ENCODE measurements at regions not wholly inside any gene's neighbourhood (a gene's known extent, or its start where the extent isn't known, plus 50 kb on each side); places are given as distances from the start of the nearest gene placed in this dataset.

DNA sequence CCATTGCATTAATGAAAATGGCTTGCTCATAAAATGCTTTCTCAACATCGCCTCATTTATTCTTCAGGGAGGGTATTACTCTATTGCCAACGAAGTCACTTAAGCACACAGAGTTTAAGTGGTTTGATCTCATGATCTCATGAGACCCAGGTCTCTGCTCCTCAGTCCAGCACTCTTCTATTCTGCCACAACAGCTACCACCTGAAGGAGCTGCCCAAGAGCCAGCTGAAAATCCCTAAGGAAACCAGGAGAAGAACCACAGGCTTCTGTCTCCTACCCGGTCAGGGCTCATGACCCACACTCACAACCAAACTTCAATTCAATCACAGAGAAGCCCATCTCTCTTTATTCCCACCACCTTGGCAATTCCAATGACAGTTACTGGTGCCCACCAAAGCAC, 85.5 kb upstream of the GPM6B start:
- DNase-seq: no peak

DNA sequence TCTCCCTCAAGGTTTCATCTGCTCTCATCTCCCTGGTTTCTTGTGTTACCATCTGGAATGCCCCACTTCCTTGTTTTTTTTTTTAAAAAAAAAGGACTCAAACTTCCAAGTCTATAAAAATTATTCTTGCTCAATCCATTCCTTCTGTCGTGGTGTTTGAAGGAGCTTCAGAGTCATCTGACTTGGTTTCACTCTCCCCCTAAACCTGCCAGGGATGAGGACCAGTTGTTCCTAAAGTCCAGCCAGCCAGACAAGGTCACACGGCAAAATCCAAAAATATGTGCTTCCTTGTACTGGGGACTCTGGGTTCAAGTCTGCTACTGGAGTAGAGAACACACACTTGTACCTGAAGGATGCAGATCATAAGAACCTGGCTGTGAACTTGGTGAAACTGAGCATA, 84.5 kb upstream of the GPM6B start:
- DNase-seq: no peak

DNA sequence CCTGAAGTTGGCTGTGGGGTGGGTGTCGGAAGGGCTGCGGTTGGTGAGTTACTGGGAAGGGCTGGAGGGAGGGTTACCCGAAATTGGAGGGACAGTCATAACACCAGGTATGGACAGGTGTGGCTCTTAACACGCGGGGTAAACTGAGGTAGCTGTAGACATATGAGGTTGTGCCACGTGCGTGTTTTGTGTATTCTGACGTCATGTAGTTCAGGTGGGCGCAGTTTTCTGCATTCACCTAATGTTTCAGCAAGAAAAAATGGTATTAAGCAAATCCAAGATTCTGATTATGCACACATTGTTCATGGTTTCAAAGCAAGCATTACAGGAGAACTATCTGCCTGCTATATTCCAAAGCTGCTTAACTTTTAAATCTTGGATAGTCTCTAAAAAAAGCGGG, 83.5 kb upstream of the GPM6B start:
- DNase-seq: no peak

DNA sequence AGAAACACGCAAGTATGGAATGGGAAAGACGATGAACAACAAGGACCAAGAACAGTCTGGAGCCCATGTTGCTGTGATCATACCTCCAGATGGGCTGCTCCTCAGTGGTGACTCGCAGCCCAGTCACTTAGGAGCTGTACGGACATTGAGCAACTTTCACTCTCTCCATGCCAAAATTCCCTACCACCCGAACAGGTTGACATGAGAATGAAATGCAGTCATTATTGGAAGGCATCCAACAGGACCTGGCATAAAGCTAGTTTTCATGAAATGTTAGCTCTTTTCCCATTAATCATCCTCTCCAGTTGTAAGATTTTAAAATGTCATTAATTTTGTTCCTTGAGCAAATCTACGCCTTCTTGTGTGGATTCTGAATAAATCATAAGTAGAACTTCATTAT, 82.7 kb upstream of the GPM6B start:
- no peak for DNase-seq

DNA sequence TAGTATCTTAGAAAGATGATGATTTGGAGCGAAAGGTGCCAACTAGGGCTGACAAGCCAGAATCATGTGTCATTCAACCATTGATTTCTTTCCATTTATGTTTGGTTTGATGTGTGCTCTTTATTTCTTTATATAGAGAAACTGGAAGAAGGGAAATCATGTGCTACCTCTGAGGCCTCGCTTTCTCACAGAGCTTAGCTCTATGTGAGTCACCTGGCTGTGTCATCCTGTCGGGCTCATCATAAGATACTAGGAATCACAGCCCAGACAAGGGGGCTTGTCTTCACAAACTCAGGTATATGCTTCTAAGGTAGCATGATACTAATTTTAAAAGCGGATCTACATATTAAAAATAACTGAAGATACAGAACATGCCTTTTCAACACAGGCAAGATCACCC, 81.7 kb upstream of the GPM6B start:
- peak; percentile 5 for DNase-seq

DNA sequence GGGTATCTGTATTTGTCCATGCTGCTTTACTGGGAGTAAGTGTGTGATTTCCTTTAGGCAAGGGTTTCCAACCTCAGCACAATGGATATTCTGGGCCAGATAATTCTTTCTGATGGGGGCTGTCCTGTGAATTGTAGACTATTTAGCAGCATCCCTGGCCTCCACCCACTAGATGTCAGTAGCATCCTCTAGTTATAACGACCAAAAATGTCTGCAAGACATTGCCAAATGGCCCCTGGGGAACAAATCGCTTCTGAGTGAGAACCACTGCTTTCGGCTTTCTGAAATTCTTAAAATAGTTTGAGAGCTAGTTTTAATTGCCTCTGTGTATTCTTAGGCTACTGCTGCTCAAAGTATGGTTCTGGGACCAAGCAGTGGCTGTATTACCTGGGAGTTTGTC, 81.2 kb upstream of the GPM6B start:
- peak; percentile 15 for DNase-seq

DNA sequence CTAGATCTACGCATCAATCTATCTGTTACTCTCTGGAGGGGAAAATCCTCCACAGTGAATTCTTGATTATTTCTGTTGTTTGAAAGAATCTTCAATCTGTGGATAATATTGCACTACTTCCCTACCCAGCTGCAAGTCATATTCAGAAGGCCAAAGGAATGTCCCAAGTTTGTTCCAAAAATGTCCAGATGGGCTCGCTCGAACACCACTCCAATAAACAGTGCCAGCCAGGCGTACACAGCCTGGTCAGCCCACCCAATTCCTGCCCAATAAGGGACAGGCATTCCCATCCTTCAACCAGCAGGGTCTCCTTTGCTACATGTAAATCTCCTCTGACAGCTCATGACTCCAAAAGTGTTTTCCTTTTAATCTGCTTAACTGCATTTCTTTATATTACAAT, 80.7 kb upstream of the GPM6B start:
- no peak for DNase-seq

DNA sequence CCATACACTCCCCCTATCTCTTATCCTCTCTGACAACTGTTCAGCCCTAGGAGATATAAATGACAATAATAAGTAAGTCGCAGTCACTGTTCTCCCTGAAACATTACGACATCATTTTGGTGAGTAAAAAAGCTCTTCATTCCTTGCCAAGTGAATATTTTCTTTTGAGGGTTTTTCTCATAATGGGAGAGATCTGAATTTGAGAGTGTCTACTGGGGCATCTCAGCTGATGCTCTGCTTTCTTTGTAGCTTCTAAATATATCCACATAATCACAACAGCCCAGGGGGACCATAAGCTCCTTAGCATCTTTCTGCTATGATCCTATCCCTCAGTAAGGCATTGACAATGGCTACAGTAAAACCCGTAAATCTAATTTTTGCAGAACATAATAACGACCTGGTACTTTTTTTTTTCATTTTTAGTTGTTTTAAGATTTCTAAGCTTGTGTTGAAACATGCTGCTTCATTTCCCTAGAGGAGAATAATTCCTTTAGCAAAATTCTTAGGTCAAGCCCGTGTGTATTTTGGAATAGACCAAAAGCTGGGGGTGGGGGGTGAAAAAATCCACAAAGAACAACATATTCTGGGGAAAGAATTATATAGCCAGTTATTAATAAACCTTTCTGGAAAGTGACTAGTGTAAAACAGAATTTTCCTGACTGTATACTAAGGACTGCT, 78.1 kb upstream of the GPM6B start:
- DNase-seq: no peak

DNA sequence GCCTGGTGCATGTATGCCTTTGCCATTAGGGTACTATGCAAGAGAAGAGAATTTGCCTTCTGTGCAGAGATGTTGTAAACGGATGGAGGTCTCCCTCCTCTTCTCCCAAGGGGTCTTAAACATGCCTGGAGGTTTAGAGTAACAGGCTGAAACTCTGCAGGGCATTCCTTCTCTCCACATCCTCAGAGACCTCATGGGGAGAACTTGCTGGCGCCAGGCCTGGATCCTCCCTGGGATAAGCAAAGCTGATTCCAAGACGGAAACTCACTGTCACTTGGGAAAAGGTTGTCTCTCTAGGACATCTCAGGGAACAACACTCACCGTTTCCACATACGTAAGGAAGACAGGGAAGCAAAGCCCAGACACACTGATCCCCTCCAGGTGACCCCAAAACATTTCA, 76.9 kb upstream of the GPM6B start:
- DNase-seq: no peak

DNA sequence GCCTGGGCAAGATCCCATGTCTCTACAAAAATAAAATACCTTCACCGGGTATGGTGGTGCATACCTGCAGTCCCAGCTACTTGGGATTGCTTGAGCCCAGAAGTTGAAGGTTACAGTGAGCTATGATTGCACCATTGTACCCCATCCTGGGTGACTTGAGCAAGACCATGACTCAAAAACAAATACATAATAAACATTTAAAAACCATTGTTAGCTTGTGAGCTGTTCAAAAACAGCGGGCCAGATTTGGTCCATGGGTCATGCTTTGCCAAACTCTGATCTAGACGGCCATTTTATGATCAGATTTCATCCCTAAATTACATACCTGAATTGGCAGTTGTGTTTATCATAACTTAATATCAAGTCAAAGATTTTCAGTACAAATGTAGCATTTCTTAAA, 76.0 kb upstream of the GPM6B start:
- DNase-seq: no peak

DNA sequence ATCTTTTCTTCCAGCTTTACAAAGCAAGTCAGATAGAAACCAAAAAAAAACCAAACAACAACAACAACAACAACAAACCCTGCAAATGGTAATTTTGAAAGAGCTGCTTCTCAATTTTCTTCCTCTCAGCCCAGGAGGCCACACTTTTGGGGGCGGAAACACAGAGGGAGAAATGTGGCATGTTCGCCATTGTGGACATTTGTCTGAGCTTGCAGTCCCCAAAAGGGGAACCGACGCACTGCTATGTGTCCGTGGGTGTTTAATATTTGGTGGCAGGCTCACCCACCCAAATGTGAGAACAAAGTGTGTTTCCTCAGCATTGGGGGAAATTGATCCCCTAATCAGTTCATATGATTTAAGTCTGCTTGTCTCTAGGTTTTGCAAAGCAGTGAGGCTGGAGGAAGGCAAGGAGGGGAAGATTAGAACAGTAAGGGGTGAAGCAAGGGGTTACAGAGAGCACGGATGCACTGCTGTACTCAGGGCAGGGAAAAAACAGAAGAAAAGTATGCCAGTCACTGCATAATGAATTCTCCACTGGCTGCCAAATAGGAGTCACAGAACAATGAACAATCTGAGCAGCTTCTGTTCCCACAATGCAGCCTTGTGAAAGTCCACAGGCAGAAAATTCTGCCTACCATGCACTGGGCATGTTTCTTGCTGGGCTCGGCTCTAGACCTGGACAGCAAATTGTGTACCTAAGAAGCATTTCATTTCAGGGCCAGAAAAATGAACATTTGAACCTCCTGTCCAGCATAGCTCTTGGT, 74.7 kb upstream of the GPM6B start:
- DNase-seq: no peak

DNA sequence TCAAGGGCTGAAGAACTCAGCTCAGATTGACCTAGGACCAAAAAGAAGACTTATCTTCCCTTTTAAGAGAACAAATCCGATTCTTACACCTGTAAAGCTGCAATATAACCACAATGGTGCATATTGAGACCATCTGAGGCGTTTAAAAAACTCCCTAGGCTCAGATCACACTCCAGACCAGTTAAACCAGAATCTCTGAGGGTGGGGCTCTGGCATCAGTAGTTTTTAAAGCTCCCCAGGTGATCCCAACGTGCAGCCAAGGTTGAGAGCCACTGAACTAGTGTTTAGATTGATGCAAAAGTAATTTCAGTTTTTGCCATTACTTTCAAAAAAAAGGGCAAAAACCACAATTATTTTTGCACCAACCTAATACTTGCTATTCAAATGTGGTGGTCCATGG, 73.9 kb upstream of the GPM6B start:
- no peak for DNase-seq

DNA sequence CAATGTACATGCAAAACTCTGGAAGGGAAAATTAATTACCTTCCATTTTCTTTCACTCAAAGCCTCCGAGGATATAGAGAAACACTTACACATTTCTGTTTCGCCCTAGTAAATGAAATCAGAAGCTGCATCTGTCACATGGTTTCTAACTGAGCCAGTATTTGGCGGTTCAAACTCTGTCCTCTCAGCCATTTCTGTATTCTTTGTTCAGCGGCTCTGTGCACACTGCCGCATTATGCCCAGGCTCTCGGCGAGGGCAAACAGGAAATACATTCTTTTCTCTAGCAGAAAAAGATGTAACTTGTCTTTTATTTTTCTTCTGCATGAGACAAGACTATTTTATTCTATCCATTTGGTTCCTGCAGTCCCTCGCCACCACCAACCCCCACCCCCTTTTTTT, 71.4 kb upstream of the GPM6B start:
- no peak for DNase-seq

DNA sequence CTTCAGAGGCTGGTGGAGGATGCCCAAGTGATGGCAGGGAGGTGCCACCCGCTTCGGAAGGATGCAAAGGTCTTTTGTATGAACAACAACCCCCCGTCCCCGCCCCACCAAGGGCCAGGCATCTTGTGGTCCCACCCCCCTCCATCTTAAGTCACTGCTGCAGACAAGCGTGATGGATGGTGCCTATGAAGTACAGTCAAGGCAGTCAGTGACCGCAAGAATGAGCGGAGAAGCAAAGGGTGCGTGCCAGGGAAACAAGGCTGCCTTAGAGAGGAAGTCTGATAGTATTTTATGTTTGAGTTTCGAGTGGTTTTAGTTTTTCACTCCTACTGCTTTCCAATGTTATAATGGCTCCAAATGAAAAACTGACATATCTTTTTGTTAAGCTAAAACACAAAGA, 68.7 kb upstream of the GPM6B start:
- DNase-seq: no peak

DNA sequence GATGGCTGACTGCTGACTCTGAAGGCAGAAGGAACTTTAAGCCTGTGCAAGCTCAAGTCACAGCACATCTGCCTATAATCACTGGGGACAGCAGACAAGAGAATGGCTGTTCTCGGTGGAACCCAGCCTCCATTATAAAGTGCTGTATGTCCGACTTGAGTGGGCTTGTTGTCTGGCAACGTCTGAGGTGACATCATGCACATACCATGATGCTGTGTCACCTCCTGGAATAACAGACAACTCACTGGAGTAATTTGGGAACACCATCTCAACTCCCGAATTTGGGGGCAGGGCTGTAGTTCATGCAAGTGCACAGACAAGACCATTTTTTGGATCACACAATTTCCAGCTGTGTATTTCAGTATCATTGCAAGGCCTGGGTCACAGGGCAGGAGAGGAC, 59.8 kb upstream of the GPM6B start:
- no peak for DNase-seq

DNA sequence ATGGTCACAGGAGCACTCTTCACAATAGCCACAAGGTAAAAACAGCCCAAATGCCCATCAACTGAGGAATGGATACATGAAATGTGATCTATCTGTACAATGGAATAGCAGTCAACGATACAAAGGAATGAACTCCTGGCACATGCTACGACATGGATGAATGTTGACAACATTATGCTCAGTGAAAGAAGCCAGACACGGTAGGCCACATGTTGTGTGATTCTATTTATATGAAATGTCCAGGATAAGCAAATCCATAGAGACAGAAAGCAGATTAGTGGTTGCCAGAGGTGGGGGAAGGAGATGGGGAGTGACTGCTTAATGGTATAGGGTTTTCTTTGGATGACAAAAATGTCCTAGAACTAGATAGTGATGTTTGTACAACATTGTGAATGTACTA, 58.7 kb upstream of the GPM6B start:
- DNase-seq: no peak

DNA sequence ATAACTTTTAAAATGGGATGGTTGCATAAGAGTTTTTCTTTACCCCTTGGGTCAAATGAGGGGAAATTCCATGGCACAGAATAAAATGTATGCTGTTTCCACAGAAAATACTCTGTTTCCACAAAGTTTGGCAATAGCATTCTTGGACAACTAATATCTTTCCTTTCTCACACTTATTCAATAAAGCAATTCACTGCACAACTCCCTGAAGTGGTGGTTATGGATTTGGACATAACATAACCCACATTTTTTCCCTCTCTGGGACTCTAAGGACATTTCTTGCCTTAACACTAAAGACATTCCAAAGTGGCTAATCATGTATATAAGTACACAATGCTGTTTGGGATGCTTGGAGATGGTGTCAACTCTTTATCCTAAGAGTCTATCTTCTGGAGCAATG, 51.7 kb upstream of the GPM6B start:
- DNase-seq: no peak

All from activated CD4-positive, alpha-beta T cell treated with anti-CD3 and anti-CD28 coated beads for 48 hours (primary cell).